ENCODE measurements at regions not wholly inside any gene's neighbourhood (a gene's known extent, or its start where the extent isn't known, plus 50 kb on each side); places are given as distances from the start of the nearest gene placed in this dataset.

DNA sequence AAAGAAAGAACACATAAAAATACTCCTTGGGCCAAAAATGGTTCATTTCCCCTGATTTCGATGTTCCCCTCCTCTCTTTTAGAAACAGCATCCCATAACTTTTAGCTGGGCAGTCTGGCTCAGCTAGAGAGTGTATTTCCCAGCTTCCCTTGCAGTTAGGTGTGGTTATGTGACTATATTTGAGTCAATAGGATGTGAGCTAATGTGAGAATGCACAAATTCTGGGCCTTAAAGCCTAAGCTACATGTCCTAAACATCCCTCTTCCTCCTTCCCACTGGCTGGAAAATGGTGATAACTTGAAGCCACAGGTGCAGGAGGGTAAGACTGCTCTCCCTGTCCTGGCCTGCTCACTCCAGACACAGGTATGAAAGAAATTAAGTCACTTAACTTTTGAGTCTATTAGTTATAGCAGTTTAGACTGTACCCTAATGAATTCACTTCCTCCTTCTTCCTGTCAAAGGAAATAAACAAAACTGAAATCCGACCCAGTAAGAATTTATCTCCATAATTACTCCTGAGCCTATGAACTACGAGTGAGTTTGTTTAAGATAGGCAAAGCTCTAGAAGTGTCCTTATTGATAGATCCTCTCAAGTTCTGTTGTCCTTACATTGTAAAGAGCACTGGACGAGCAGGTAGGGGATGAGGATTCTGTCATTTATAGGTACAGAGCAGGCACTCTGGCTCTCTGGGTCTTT is 177.6 kb downstream of the MTX2 start:
- H3K4me1 ChIP-seq (ENCODE audit: insufficient read depth) = no peaks in the 10 kb centered on the region
- WGBS = 58% methylated on average over 4 of the region's 4 CpGs
- no peak overlapping the region for H3K4me3 ChIP-seq (ENCODE audit: low read depth, low read length)
- DNase-seq (ENCODE audit: extremely low spot score) = no peak
- H3K27ac ChIP-seq (ENCODE audit: low read depth) = no peak overlapping the region
- H3K36me3 ChIP-seq (ENCODE audit: insufficient read depth) = no peaks in the 10 kb centered on the region

- H3K4me3 ChIP-seq (ENCODE audit: low read depth, low read length) = no peak overlapping the region
- no peaks in the 10 kb centered on the region for H3K36me3 ChIP-seq (ENCODE audit: insufficient read depth)
- H3K27ac ChIP-seq (ENCODE audit: low read depth) = no peak overlapping the region
- DNase-seq (ENCODE audit: extremely low spot score) = no peak
- 92% methylated on average over 1 of the region's 1 CpG for WGBS
- H3K4me1 ChIP-seq (ENCODE audit: insufficient read depth) = no peaks in the 10 kb centered on the region
These were observed 178.4 kb downstream of the MTX2 start for GRCh38 chr2:176447616-176448015.

GRCh38 chr2:176449852-176450251 is 180.6 kb downstream of the MTX2 start:
- DNase-seq (ENCODE audit: extremely low spot score) = no peak
- Histone ChIP-seq H3K4me3 (ENCODE audit: low read depth, low read length) (no peak overlapping the region), H3K4me1 (ENCODE audit: insufficient read depth) (no peaks in the 10 kb centered on the region), H3K27ac (ENCODE audit: low read depth) (no peak overlapping the region), H3K36me3 (ENCODE audit: insufficient read depth) (no peaks in the 10 kb centered on the region)
- WGBS = 78% methylated on average over 3 of the region's 3 CpGs

- WGBS = 93% methylated on average over 2 of the region's 2 CpGs
These were observed 184.5 kb downstream of the MTX2 start for GRCh38 chr2:176453784-176454183.

GRCh38 chr2:176454893-176455815 is 185.9 kb downstream of the MTX2 start:
- DNase-seq (ENCODE audit: extremely low spot score) = no peak
- H3K4me3 ChIP-seq (ENCODE audit: low read depth, low read length) = no peak overlapping the region
- H3K36me3 ChIP-seq (ENCODE audit: insufficient read depth) = no peaks in the 10 kb centered on the region
- 12% methylated on average over 11 of the region's 11 CpGs for WGBS
- H3K4me1 ChIP-seq (ENCODE audit: insufficient read depth) = no peaks in the 10 kb centered on the region
- H3K27ac ChIP-seq (ENCODE audit: low read depth) = no peak overlapping the region

More at GRCh38 chr2:176453784-176454183, 184.5 kb downstream of the MTX2 start:
- no peaks in the 10 kb centered on the region for H3K4me1 ChIP-seq (ENCODE audit: insufficient read depth)
- H3K36me3 ChIP-seq (ENCODE audit: insufficient read depth) = no peaks in the 10 kb centered on the region
- no peak overlapping the region for H3K4me3 ChIP-seq (ENCODE audit: low read depth, low read length)
- H3K27ac ChIP-seq (ENCODE audit: low read depth) = no peak overlapping the region
- no peak for DNase-seq (ENCODE audit: extremely low spot score)

- 48% methylated on average over 3 of the region's 3 CpGs for WGBS
- Histone ChIP-seq H3K4me1 (ENCODE audit: insufficient read depth) (no peaks in the 10 kb centered on the region), H3K4me3 (ENCODE audit: low read depth, low read length) (no peak overlapping the region), H3K27ac (ENCODE audit: low read depth) (no peak overlapping the region), H3K36me3 (ENCODE audit: insufficient read depth) (no peaks in the 10 kb centered on the region)
- no peak for DNase-seq (ENCODE audit: extremely low spot score)
These were observed 186.6 kb downstream of the MTX2 start for GRCh38 chr2:176455816-176456291.

DNA sequence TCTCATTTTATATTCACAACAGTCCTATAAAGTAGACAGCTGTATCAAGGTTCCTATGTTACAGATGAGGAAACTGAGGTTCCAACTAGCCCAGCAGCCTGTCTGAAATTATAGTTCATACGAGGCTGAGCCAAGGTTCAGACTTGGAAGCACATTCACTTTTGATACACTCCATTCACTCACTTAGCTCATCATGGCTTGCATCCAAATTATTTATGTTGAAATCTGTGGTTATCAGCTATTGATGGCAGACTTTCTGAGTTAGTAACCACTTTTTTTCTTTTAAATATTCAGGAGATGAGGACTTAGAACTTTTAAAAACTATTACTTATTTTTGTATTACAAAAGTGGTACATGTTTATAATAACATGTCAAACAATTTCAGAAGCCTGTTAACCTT is 188.2 kb downstream of the MTX2 start:
- Histone ChIP-seq H3K4me3 (ENCODE audit: low read depth, low read length) (no peak overlapping the region), H3K36me3 (ENCODE audit: insufficient read depth) (no peaks in the 10 kb centered on the region), H3K4me1 (ENCODE audit: insufficient read depth) (no peaks in the 10 kb centered on the region), H3K27ac (ENCODE audit: low read depth) (no peak overlapping the region)
- DNase-seq (ENCODE audit: extremely low spot score) = no peak
- WGBS = 76% methylated on average over 1 of the region's 1 CpG

DNA sequence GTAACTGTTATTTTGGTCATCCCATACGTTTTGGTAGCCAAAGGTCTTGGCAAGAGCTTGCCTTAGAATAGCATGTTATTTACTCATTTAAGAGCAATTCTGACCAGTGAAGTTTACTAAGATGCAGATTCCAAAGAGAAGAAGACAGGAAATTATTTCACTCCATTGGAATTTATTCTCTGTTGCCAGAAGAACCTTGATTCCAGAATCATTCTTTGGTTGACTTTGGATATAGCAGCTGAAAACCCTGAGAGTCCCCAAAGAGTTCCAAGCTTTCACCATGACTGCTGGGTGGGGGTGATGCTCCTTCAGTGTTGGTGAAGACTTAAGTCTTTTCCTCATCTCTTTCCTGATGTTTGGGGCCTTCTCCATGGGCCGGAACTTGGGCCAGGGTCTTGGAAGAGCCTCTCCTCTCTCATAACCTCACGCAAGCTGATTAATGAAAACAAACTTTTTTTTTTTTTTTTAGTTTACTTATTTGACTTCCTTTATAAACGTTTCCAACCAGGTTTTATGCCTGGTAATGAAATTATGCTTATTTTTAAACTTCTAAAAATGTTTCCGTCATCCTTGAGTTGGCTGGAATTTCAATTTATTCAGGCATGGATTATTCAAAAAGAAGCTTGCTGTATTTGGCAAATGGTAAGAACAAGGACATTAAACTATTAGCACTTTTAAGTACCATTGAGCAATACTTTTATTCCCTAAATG is 192.0 kb downstream of the MTX2 start:
- Histone ChIP-seq H3K27ac (ENCODE audit: low read depth) (peak overlapping the region; percentile 23), H3K4me3 (ENCODE audit: low read depth, low read length) (no peak overlapping the region), H3K4me1 (ENCODE audit: insufficient read depth) (no peaks in the 10 kb centered on the region), H3K36me3 (ENCODE audit: insufficient read depth) (no peaks in the 10 kb centered on the region)
- no peak for DNase-seq (ENCODE audit: extremely low spot score)
- WGBS = 55% methylated on average over 5 of the region's 5 CpGs

GRCh38 chr2:176461809-176462670 is 192.8 kb downstream of the MTX2 start:
- DNase-seq (ENCODE audit: extremely low spot score) = no peak
- Histone ChIP-seq H3K36me3 (ENCODE audit: insufficient read depth) (no peaks in the 10 kb centered on the region), H3K4me1 (ENCODE audit: insufficient read depth) (no peaks in the 10 kb centered on the region), H3K4me3 (ENCODE audit: low read depth, low read length) (no peak overlapping the region), H3K27ac (ENCODE audit: low read depth) (no peak overlapping the region)
- 42% methylated on average over 5 of the region's 5 CpGs for WGBS

DNA sequence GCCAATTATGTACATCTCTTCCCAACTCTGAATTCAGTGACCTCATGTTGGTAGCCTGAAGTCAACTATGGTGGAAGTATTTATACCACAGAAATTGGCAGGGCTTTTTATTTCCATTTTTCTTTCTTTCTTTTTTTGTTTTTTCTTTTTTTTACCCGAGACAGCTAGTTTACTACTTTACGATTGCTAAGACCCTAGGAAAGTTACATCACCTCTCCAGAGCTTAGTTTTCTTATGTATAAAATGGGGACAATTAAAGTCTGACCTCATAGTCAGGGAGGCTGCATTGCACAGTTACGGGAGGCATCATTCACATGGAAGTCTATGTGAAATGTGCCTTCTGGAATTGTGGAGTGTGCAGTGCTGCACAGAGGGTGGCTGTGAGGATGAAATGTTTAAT is 194.3 kb downstream of the MTX2 start:
- no peak overlapping the region for H3K27ac ChIP-seq (ENCODE audit: low read depth)
- DNase-seq (ENCODE audit: extremely low spot score) = no peak
- H3K36me3 ChIP-seq (ENCODE audit: insufficient read depth) = no peaks in the 10 kb centered on the region
- WGBS = 74% methylated on average over 3 of the region's 3 CpGs
- no peak overlapping the region for H3K4me3 ChIP-seq (ENCODE audit: low read depth, low read length)
- no peaks in the 10 kb centered on the region for H3K4me1 ChIP-seq (ENCODE audit: insufficient read depth)

GRCh38 chr2:176464886-176465564 is 195.8 kb downstream of the MTX2 start:
- Histone ChIP-seq H3K27ac (ENCODE audit: low read depth) (no peak overlapping the region), H3K36me3 (ENCODE audit: insufficient read depth) (no peaks in the 10 kb centered on the region), H3K4me1 (ENCODE audit: insufficient read depth) (no peaks in the 10 kb centered on the region), H3K4me3 (ENCODE audit: low read depth, low read length) (no peak overlapping the region)
- DNase-seq (ENCODE audit: extremely low spot score) = no peak
- WGBS = 55% methylated on average over 10 of the region's 10 CpGs

DNA sequence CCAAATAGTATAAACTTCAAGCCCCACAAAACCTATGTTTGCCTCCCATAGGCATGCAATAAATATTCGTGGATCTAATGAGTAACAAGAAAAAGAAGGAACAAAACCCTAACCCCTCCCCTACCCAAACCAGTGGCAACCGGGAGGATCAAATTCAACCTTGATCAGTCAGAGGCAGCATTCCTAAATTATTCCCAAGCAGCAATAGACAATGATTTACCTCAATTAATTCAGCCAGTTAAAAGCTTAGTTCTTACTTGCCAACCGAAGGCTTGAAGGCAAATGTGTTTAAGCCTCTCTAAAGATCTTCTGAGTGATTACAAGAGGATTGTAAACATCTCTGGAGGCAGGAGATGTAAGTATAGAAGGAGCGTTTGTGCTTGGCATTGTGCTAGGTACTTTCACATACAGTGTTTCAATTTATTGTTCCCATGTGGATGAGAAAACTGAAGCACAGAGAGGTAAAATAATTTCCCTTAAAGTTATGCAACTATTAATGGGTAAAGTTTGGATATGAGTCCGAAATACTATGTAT is 197.7 kb downstream of the MTX2 start:
- H3K4me3 ChIP-seq (ENCODE audit: low read depth, low read length) = no peak overlapping the region
- H3K36me3 ChIP-seq (ENCODE audit: insufficient read depth) = no peaks in the 10 kb centered on the region
- no peak overlapping the region for H3K27ac ChIP-seq (ENCODE audit: low read depth)
- no peaks in the 10 kb centered on the region for H3K4me1 ChIP-seq (ENCODE audit: insufficient read depth)
- DNase-seq (ENCODE audit: extremely low spot score) = no peak
- WGBS = 78% methylated on average over 5 of the region's 5 CpGs

All from urinary bladder (tissue), 3 donors.